ENCODE measurements at regions not wholly inside any gene's neighbourhood (a gene's known extent, or its start where the extent isn't known, plus 50 kb on each side); places are given as distances from the start of the nearest gene placed in this dataset.

- ATAC-seq (no peak; the same call in 2 of the 3 replicates), DNase-seq (ENCODE audit: low spot score) (no peak), FAIRE-seq (no peak)
- Histone ChIP-seq H2AFZ (ENCODE audit: low read length) (no peak overlapping the region), H3K36me3 (replicated peaks in 1 of 2; ENCODE audit: control insufficient read depth in 1 of 2, insufficient read depth in 2 of 2, low read length in 2 of 2) (no peaks in the 10 kb centered on the region), H3K9me3 (ENCODE audit: low read length) (no peaks in the 10 kb centered on the region), H3K79me2 (ENCODE audit: insufficient read depth, low read length) (no peaks in the 10 kb centered on the region), H3K4me2 (ENCODE audit: low read depth, low read length) (no peak overlapping the region), H3K4me3 (replicated peaks in 1 of 3; ENCODE audit: insufficient read depth in 1 of 3, low read depth in 2 of 3, low read length in 3 of 3) (no peak overlapping the region), H3K4me1 (ENCODE audit: insufficient read depth, low read length) (peaks cover 16% of the 10 kb centered on the region), H3K27me3 (ENCODE audit: control insufficient read depth in 1 of 2, insufficient read depth in 2 of 2, low read length in 2 of 2) (no peaks in the 10 kb centered on the region), H3K27ac (ENCODE audit: extremely low read length, insufficient read depth, low read length) (no peak overlapping the region), H4K20me1 (ENCODE audit: insufficient read depth, low read length) (no peaks in the 10 kb centered on the region), H3K9ac (ENCODE audit: insufficient read depth, low read depth, low read length) (no peak overlapping the region)
- intact Hi-C loops (cut with micrococcal nuclease; ENCODE audit: unreplicated experiment), result no loop called here
- BruUV-seq (replicated peaks), result no TSS peak
- POLR2A ChIA-PET, result interaction anchor here (2.7 kb wide), 2 partner anchors 10 to 17 kb away, joined by 11 to 17 read pairs; no protein-coding TSS in a partner anchor
- no peak for TF ChIP-seq AKAP8 (CRISPR knock-in tag; IDR thresholded peaks at IDR 0.05)
- TF ChIP-seq ZNF34 (CRISPR knock-in tag; IDR thresholded peaks at IDR 0.05; ENCODE audit: borderline replicate concordance), result no peak
- CTCF ChIA-PET (ENCODE audit: low intra/inter-chr PET ratio, low total read pairs), result no interaction called here
- WGBS (ENCODE audit: low lambda C conversion rate), result 97% methylated on average over 5 of the region's 5 CpGs
- in situ Hi-C loops (cut with HindIII; ENCODE audit: extremely low pct_ligation_motif_present, low pct_unique_long_range_greater_than_20kb), result no loop called here
These were observed 82.4 kb upstream of the DLG1 start for GRCh38 chr3:197380786-197381185.

- POLR2A ChIA-PET, result interaction anchor here (0.8 kb wide), 1 partner anchor 9 kb away, joined by 5 read pairs; no protein-coding TSS in a partner anchor
- Histone ChIP-seq H3K27ac (ENCODE audit: extremely low read length, insufficient read depth, low read length) (no peak overlapping the region), H3K9me3 (ENCODE audit: low read length) (no peaks in the 10 kb centered on the region), H3K4me3 (replicated peaks in 1 of 3; ENCODE audit: insufficient read depth in 1 of 3, low read depth in 2 of 3, low read length in 3 of 3) (no peak overlapping the region), H3K9ac (ENCODE audit: insufficient read depth, low read depth, low read length) (no peak overlapping the region), H3K36me3 (replicated peaks in 1 of 2; ENCODE audit: control insufficient read depth in 1 of 2, insufficient read depth in 2 of 2, low read length in 2 of 2) (no peaks in the 10 kb centered on the region), H3K79me2 (ENCODE audit: insufficient read depth, low read length) (no peaks in the 10 kb centered on the region), H3K27me3 (ENCODE audit: control insufficient read depth in 1 of 2, insufficient read depth in 2 of 2, low read length in 2 of 2) (no peaks in the 10 kb centered on the region), H3K4me1 (ENCODE audit: insufficient read depth, low read length) (peaks cover 16% of the 10 kb centered on the region), H2AFZ (ENCODE audit: low read length) (no peak overlapping the region), H3K4me2 (ENCODE audit: low read depth, low read length) (no peak overlapping the region), H4K20me1 (ENCODE audit: insufficient read depth, low read length) (no peaks in the 10 kb centered on the region)
- WGBS (ENCODE audit: low lambda C conversion rate), result 95% methylated on average over 22 of the region's 22 CpGs
- in situ Hi-C loops (cut with HindIII; ENCODE audit: extremely low pct_ligation_motif_present, low pct_unique_long_range_greater_than_20kb) (no loop called here), intact Hi-C loops (cut with micrococcal nuclease; ENCODE audit: unreplicated experiment) (no loop called here)
- TF ChIP-seq IRF1 (CRISPR knock-in tag; IDR thresholded peaks at IDR 0.05; ENCODE audit: low read depth) (no peak), CHD2 (IDR thresholded peaks at IDR 0.05; ENCODE audit: low read depth, low read length) (no peak), ZNF329 (CRISPR knock-in tag; IDR thresholded peaks at IDR 0.05; ENCODE audit: low read depth) (no peak), ZNF576 (CRISPR knock-in tag; IDR thresholded peaks at IDR 0.05) (no peak)
- CTCF ChIA-PET (ENCODE audit: low intra/inter-chr PET ratio, low total read pairs), result no interaction called here
- no peak for ATAC-seq
- no peak for FAIRE-seq
- BruUV-seq (replicated peaks), result no TSS peak
- no peak for DNase-seq (ENCODE audit: low spot score)
These were observed 80.7 kb upstream of the DLG1 start for GRCh38 chr3:197378985-197379718.

All from HepG2 (cell line).